HG03565 (cell line): ENCODE measurements at regions not wholly inside any gene's neighbourhood (a gene's known extent, or its start where the extent isn't known, plus 50 kb on each side); places are given as distances from the start of the nearest gene placed in this dataset.
A peak's percentile ranks its signal among the peaks of the same experiment; 100 is the strongest.
"Not testable (repeated sequence)": the region's sequence is repeated elsewhere in the genome, so short reads cannot be mapped to it uniquely, and the experiment has no call there.

Experiments used
- ATAC-seq: cut with Tn5 transposase; IDR thresholded peaks from one replicate; pipeline ENCODE4 v1.9.1; 2021; ENCODE audit warnings: mild to moderate bottlenecking, moderate library complexity; ENCODE audit not compliant: unreplicated experiment

GRCh38 chrX:115909017-115909416, 261.5 kb upstream of the AGTR2 start:
- ATAC-seq: no peak

GRCh38 chrX:115911967-115912366, 258.6 kb upstream of the AGTR2 start:
- ATAC-seq: no peak

- ATAC-seq: peak; percentile 90
Observed at GRCh38 chrX:115912372-115912897, 258.1 kb upstream of the AGTR2 start.

- peak; percentile 50 for ATAC-seq
Observed at GRCh38 chrX:115913575-115913974, 257.0 kb upstream of the AGTR2 start.

- not testable (repeated sequence) for ATAC-seq
Observed at GRCh38 chrX:115915625-115916024, 254.9 kb upstream of the AGTR2 start.

GRCh38 chrX:115929480-115929879, 241.1 kb upstream of the AGTR2 start:
- ATAC-seq: no peak

GRCh38 chrX:115936008-115936407, 234.5 kb upstream of the AGTR2 start:
- ATAC-seq: no peak

- ATAC-seq: peak; percentile 77
Observed at GRCh38 chrX:115939070-115939469, 231.5 kb upstream of the AGTR2 start.

- ATAC-seq: no peak
Observed at GRCh38 chrX:115939636-115940160, 230.8 kb upstream of the AGTR2 start.

GRCh38 chrX:115940348-115940747, 230.2 kb upstream of the AGTR2 start:
- ATAC-seq: peak; percentile 20

GRCh38 chrX:115940888-115941332, 229.6 kb upstream of the AGTR2 start:
- peak; percentile 33 for ATAC-seq

- ATAC-seq: no peak
Observed at GRCh38 chrX:115941388-115941787, 229.2 kb upstream of the AGTR2 start.

- ATAC-seq: no peak
Observed at GRCh38 chrX:115946059-115946458, 224.5 kb upstream of the AGTR2 start.

- no peak for ATAC-seq
Observed at GRCh38 chrX:115948018-115948923, 222.3 kb upstream of the AGTR2 start.

GRCh38 chrX:115949900-115950822, 220.4 kb upstream of the AGTR2 start:
- no peak for ATAC-seq

GRCh38 chrX:115952417-115953092, 218.0 kb upstream of the AGTR2 start:
- ATAC-seq: no peak

GRCh38 chrX:115957862-115958490, 212.6 kb upstream of the AGTR2 start:
- no peak for ATAC-seq

GRCh38 chrX:115958687-115959359, 211.7 kb upstream of the AGTR2 start:
- ATAC-seq: no peak

- no peak for ATAC-seq
Observed at GRCh38 chrX:115960440-115961084, 210.0 kb upstream of the AGTR2 start.
